ENCODE measurements at regions not wholly inside any gene's neighbourhood (a gene's known extent, or its start where the extent isn't known, plus 50 kb on each side); places are given as distances from the start of the nearest gene placed in this dataset.
"Not testable (repeated sequence)": the region's sequence is repeated elsewhere in the genome, so short reads cannot be mapped to it uniquely, and the experiment has no call there.

DNA sequence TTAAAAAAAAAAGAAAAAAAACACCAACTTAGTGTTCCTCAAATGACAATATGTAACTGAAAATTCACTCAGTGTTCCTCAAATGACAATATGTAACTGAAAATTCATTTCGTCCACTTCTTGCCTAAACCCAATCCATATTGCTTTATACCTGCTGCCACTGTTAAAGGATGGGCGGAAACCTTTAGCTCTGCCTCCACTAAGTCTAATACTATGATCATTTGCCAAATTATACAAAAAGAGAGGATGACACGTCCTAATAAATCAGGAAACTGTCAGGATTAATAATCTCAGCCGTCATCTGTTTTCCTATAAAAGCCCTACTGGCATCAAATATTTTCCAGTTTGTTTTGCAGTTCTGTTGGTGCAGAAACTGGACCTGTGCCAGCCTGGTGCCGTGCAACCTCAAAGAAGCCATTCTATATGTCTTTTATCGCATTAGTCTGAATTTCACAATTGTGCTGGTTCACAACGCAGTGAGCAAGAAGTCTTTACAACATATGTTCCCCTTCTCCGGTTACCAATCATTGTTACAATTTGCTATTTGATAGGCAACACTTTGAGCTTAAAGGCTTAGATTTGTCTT lies 160.4 kb upstream of the KCNH8 start:
- DNase-seq (ENCODE audit: low spot score): no peak

GRCh38 chr3:18987070-18987469 lies 161.2 kb upstream of the KCNH8 start:
- DNase-seq (ENCODE audit: low spot score): no peak

DNA sequence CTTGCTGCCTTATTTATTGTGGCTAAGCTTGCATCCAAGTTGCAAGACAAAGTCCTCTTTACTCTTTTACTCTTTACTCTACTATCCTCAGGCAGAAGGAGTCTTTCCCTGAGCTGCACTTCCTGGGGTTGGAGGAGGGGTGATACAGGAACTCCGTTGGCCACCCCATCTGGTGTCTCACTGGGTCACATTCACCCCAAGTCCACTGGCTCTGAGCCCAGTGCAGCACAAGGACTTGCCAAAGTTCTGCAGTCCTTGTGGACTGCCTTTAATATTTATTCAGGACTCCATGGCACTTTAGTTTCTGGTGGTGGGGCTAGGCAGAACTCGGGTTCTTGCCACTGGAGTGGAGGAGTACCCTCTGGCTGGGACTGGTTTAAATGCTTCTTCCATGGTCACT lies 165.4 kb upstream of the KCNH8 start:
- no peak for DNase-seq (ENCODE audit: low spot score)

GRCh38 chr3:18976102-18976501 lies 172.2 kb upstream of the KCNH8 start:
- DNase-seq (ENCODE audit: low spot score): not testable (repeated sequence)

DNA sequence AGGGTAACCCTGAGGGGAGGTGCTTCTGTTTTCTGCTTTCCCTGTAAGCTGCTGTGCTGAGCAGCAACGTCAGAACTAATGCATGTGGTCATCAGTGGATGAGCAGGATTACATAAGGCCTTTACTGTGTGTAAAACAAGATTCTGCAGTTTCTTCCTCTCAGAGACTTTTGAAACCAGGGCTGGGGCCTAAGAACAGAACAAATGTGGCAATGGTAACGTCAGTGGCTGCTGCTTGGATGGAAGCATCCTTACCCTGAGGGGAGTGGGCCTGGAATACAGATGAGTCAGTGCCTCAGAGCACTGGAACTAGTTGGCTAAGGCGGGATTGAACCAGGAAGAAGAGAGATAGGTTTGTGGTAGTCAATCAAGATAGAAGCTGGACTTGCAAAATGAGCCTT lies 180.2 kb upstream of the KCNH8 start:
- no peak for DNase-seq (ENCODE audit: low spot score)

- DNase-seq (ENCODE audit: low spot score): no peak
Observed at GRCh38 chr3:18965781-18966180, 182.5 kb upstream of the KCNH8 start.

- no peak for DNase-seq (ENCODE audit: low spot score)
Observed at GRCh38 chr3:18964640-18965039, 183.7 kb upstream of the KCNH8 start.

- DNase-seq (ENCODE audit: low spot score): no peak
Observed at GRCh38 chr3:18951333-18951732, 197.0 kb upstream of the KCNH8 start.

DNA sequence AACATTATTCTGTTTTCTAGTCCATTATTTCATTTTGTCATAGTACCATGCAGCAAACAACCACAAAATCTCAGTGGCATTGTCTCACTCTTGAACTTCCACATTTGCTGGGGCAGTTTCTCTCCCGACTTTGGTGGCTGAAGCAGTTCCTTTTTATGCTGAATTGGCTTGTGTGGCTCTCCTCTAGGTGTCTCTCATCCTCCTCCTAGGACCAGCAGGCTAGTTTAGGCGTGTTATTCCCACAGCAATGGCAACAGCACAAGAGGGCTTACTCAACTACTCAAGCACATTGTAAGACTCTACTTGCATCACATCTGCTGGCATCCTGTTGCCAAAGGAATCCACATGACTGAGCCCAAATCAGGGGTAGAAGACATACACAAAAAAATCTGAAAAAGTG lies 201.8 kb upstream of the KCNH8 start:
- DNase-seq (ENCODE audit: low spot score): no peak

DNA sequence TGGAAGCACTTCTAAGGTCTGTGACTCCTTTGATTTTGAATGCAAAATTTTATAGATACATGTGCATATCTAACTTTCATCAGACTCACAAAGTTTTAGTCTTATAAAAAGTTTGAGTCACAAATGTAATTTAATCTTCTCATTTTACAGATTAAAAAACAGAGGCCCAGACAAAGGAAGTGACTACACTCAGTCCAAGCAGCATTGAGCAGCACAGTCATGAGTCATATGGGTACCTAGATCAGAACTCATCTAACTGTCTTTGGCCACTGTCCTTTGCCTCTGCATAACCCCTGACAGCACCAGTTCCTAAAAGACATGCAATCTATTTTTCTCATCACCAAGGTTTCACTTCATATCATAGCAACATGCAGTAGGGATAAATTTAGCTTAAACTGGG lies 210.7 kb upstream of the KCNH8 start:
- DNase-seq (ENCODE audit: low spot score): no peak

GRCh38 chr3:18919158-18919557 lies 229.2 kb upstream of the KCNH8 start:
- DNase-seq (ENCODE audit: low spot score): no peak

- DNase-seq (ENCODE audit: low spot score): no peak
Observed at GRCh38 chr3:18917923-18918322, 230.4 kb upstream of the KCNH8 start.

GRCh38 chr3:18902081-18902793 lies 246.1 kb upstream of the KCNH8 start:
- no peak for DNase-seq (ENCODE audit: low spot score)

GRCh38 chr3:18901571-18901970 lies 246.7 kb upstream of the KCNH8 start:
- DNase-seq (ENCODE audit: low spot score): no peak

- DNase-seq (ENCODE audit: low spot score): no peak
Observed at GRCh38 chr3:18900994-18901393, 247.3 kb upstream of the KCNH8 start.

- DNase-seq (ENCODE audit: low spot score): no peak
Observed at GRCh38 chr3:18898911-18899310, 249.4 kb upstream of the KCNH8 start.

GRCh38 chr3:18892756-18893155 lies 255.6 kb upstream of the KCNH8 start:
- no peak for DNase-seq (ENCODE audit: low spot score)

- DNase-seq (ENCODE audit: low spot score): no peak
Observed at GRCh38 chr3:18892047-18892446, 256.3 kb upstream of the KCNH8 start.

GRCh38 chr3:18891641-18892040 lies 256.7 kb upstream of the KCNH8 start:
- no peak for DNase-seq (ENCODE audit: low spot score)

DNA sequence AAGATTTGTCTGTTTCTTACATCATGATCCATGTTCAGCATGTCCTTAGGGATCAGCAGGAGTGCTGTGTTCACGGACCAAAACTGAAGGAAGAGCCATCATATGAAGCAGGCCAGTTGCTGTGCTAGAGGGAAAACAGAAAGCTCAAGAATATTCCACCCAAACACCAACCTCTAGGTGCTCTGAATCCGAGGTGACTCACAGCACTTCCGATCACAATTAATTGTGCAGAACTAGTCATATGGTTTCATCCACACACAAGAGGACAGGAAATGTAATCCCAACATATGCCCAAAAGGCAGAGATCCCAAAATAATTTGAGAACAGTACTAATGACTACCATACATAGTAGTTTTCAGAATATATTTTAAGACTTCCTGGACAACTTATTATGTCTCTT lies 257.9 kb upstream of the KCNH8 start:
- no peak for DNase-seq (ENCODE audit: low spot score)

GRCh38 chr3:18888819-18889218 lies 259.5 kb upstream of the KCNH8 start:
- DNase-seq (ENCODE audit: low spot score): no peak

GRCh38 chr3:18888370-18888769 lies 259.9 kb upstream of the KCNH8 start:
- DNase-seq (ENCODE audit: low spot score): no peak

DNA sequence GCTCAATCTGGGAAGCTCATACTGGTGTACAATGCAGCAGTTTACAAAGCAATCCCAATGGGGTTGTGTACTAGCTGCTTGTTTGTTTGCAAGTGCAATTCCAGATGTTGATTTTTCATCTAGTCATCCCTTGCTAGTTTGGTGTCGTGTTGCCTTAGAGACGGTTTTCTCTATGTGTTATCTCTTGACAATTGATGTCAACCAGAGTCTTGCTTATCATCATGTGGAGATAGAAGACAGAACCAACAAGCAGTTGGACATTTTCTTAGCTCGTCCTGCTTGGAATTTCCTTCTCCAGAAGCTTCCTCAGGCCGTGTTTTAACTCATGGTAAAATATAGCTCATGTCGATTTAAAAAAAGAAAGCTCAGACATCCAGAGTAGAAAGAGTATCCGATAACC lies 262.0 kb upstream of the KCNH8 start:
- DNase-seq (ENCODE audit: low spot score): no peak

DNA sequence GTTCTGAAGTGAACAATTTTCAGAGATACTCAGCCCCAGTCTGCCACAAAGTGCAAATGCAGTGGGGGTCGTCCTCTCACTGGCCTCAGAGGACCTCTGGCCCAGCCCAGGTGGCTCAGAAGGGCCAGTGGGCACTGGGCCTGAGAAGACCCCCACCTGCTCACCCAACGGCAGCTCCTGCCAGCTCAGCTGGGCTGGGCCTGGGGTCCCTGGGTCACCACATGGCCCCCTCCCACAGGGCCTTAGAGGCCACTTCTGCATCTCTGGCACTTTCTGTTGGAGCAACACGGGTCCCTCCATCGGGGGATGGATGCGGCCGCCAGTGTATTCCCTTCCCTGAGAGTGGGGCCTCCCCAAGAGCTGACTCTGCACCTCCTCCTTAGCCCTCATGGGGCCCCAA lies 262.7 kb upstream of the KCNH8 start:
- no peak for DNase-seq (ENCODE audit: low spot score)
